ENCODE measurements at regions not wholly inside any gene's neighbourhood (a gene's known extent, or its start where the extent isn't known, plus 50 kb on each side); places are given as distances from the start of the nearest gene placed in this dataset.

- no peak for DNase-seq (ENCODE audit: low spot score)
- Histone ChIP-seq H3K9me3 (no peaks in the 10 kb centered on the region), H3K4me1 (replicated peaks) (no peaks in the 10 kb centered on the region), H3K27me3 (replicated peaks; ENCODE audit: insufficient read depth) (no peaks in the 10 kb centered on the region), H3K27ac (no peak overlapping the region), H3K36me3 (no peaks in the 10 kb centered on the region), H3K4me3 (no peak overlapping the region)
- WGBS: 94% methylated on average over 4 of the region's 4 CpGs
- TF ChIP-seq POLR2A (IDR thresholded peaks at IDR 0.05): no peak
- TF ChIP-seq CTCF (IDR thresholded peaks at IDR 0.05): no peak
- no peak for TF ChIP-seq POLR2AphosphoS5 (IDR thresholded peaks at IDR 0.05)
- intact Hi-C loops (cut with DNase I): no loop called here
Measured at GRCh38 chr9:18032636-18033035, 441.3 kb upstream of the ADAMTSL1 start.

GRCh38 chr9:18036422-18037187 is 437.3 kb upstream of the ADAMTSL1 start:
- Histone ChIP-seq H3K4me3 (no peak overlapping the region), H3K27me3 (replicated peaks; ENCODE audit: insufficient read depth) (no peaks in the 10 kb centered on the region), H3K9me3 (no peaks in the 10 kb centered on the region), H3K27ac (no peak overlapping the region), H3K36me3 (no peaks in the 10 kb centered on the region), H3K4me1 (replicated peaks) (no peaks in the 10 kb centered on the region)
- no peak for TF ChIP-seq CTCF (IDR thresholded peaks at IDR 0.05)
- no peak for TF ChIP-seq POLR2AphosphoS5 (IDR thresholded peaks at IDR 0.05)
- TF ChIP-seq POLR2A (IDR thresholded peaks at IDR 0.05): no peak
- intact Hi-C loops (cut with DNase I): no loop called here
- no peak for DNase-seq (ENCODE audit: low spot score)
- WGBS: 71% methylated on average over 3 of the region's 3 CpGs

- Histone ChIP-seq H3K27me3 (replicated peaks; ENCODE audit: insufficient read depth) (no peaks in the 10 kb centered on the region), H3K4me3 (no peak overlapping the region), H3K9me3 (no peaks in the 10 kb centered on the region), H3K27ac (no peak overlapping the region), H3K4me1 (replicated peaks) (no peaks in the 10 kb centered on the region), H3K36me3 (no peaks in the 10 kb centered on the region)
- 65% methylated on average over 6 of the region's 6 CpGs for WGBS
- TF ChIP-seq CTCF (IDR thresholded peaks at IDR 0.05) (no peak), POLR2AphosphoS5 (IDR thresholded peaks at IDR 0.05) (no peak), POLR2A (IDR thresholded peaks at IDR 0.05) (no peak)
- DNase-seq (ENCODE audit: low spot score): no peak
- intact Hi-C loops (cut with DNase I): no loop called here
Measured at GRCh38 chr9:18037981-18038380, 436.0 kb upstream of the ADAMTSL1 start.

GRCh38 chr9:18040327-18040726 is 433.6 kb upstream of the ADAMTSL1 start:
- TF ChIP-seq POLR2AphosphoS5 (IDR thresholded peaks at IDR 0.05) (no peak), POLR2A (IDR thresholded peaks at IDR 0.05) (no peak), CTCF (IDR thresholded peaks at IDR 0.05) (no peak)
- WGBS: 89% methylated on average over 2 of the region's 2 CpGs

GRCh38 chr9:18043978-18044377 is 430.0 kb upstream of the ADAMTSL1 start:
- H3K4me3 ChIP-seq: no peak overlapping the region
- 94% methylated on average over 1 of the region's 1 CpG for WGBS
- H3K4me1 ChIP-seq (replicated peaks): no peaks in the 10 kb centered on the region
- intact Hi-C loops (cut with DNase I): no loop called here
- no peaks in the 10 kb centered on the region for H3K27me3 ChIP-seq (replicated peaks; ENCODE audit: insufficient read depth)
- no peaks in the 10 kb centered on the region for H3K36me3 ChIP-seq
- H3K9me3 ChIP-seq: no peaks in the 10 kb centered on the region
- TF ChIP-seq CTCF (IDR thresholded peaks at IDR 0.05) (no peak), POLR2AphosphoS5 (IDR thresholded peaks at IDR 0.05) (no peak), POLR2A (IDR thresholded peaks at IDR 0.05) (no peak)
- no peak for DNase-seq (ENCODE audit: low spot score)
- no peak overlapping the region for H3K27ac ChIP-seq

More at GRCh38 chr9:18040327-18040726, 433.6 kb upstream of the ADAMTSL1 start:
- intact Hi-C loops (cut with DNase I): no loop called here
- Histone ChIP-seq H3K27ac (no peak overlapping the region), H3K9me3 (no peaks in the 10 kb centered on the region), H3K4me1 (replicated peaks) (no peaks in the 10 kb centered on the region), H3K36me3 (no peaks in the 10 kb centered on the region), H3K27me3 (replicated peaks; ENCODE audit: insufficient read depth) (no peaks in the 10 kb centered on the region), H3K4me3 (no peak overlapping the region)
- DNase-seq (ENCODE audit: low spot score): no peak

Data from prostate gland (tissue), 2 donors.